OCI-LY3 (cell line): ENCODE measurements at regions not wholly inside any gene's neighbourhood (a gene's known extent, or its start where the extent isn't known, plus 50 kb on each side); places are given as distances from the start of the nearest gene placed in this dataset.

Source experiments
- H2AFZ ChIP-seq: fragments of 200-600, 300-600 bp; shearing (Covaris generic); 2 replicates; pipeline ENCODE4 v1.6.0; 2014; ENCODE audit warnings: antibody characterized with exemption, low read depth, low read length
- H3K27ac ChIP-seq: fragments of 200-600, 300-600 bp; sonication (generic); 2 replicates; pipeline ENCODE4 v1.5.1; 2014; ENCODE audit warnings: mild to moderate bottlenecking, low read length, moderate library complexity, mixed read lengths
- H3K27me3 ChIP-seq: fragments of 200-600, 300-600 bp; sonication (generic); 2 replicates; pipeline ENCODE4 v1.6.1; 2014; ENCODE audit warnings: low read depth, low read length, mixed read lengths
- H3K36me3 ChIP-seq: fragments of 200-600, 300-600 bp; sonication (generic); replicated peaks from 2 replicates; pipeline ENCODE3; 2014; ENCODE audit warnings: low read depth, low read length, mixed read lengths
- H3K4me1 ChIP-seq: fragments of 300-600, 200-600 bp; sonication (generic); 2 replicates; pipeline ENCODE4 v1.6.1; 2014; ENCODE audit warnings: low read length, mixed read lengths
- H3K4me2 ChIP-seq: fragments of 200-600, 300-600 bp; sonication (generic); 2 replicates; pipeline ENCODE4 v1.6.1; 2014; ENCODE audit warnings: low read length, mixed read lengths
- H3K4me3 ChIP-seq: fragments of 300-600, 200-600 bp; sonication (generic); 2 replicates; pipeline ENCODE4 v1.5.1; 2014; ENCODE audit warnings: antibody characterized with exemption, mild to moderate bottlenecking, low read length, moderate library complexity
- H3K79me2 ChIP-seq: fragments of 300-600, 200-600 bp; shearing (Covaris generic); 2 replicates; pipeline ENCODE4 v1.6.1; 2014; ENCODE audit warnings: mild to moderate bottlenecking, low read length, mixed read lengths
- H3K9ac ChIP-seq: fragments of 300-600, 200-600 bp; shearing (Covaris generic); 2 replicates; pipeline ENCODE4 v1.6.0; 2014; ENCODE audit warnings: mild to moderate bottlenecking, low read length, moderate library complexity
- H3K9me3 ChIP-seq: fragments of 200-600, 300-600 bp; shearing (Covaris generic); 2 replicates; pipeline ENCODE4 v1.6.1; 2014; ENCODE audit warnings: low read length, mixed read lengths; ENCODE audit not compliant: insufficient read depth
- H4K20me1 ChIP-seq: fragments of 200-600, 300-600 bp; sonication (generic); 2 replicates; pipeline ENCODE4 v1.6.1; 2016; ENCODE audit warnings: low read length, mixed read lengths; ENCODE audit not compliant: insufficient read depth
- CTCF ChIP-seq: fragments of 200-600, 300-600 bp; sonication (generic); IDR thresholded peaks from 2 replicates; pipeline ENCODE4 v1.5.1; 2014; ENCODE audit warnings: antibody characterized with exemption, low read length, low read depth
- EZH2phosphoT487 ChIP-seq: fragments of 200-600 bp; shearing (Covaris generic); IDR thresholded peaks from 2 replicates; pipeline ENCODE4 v1.6.1; 2018; ENCODE audit warnings: antibody characterized with exemption, mixed run types, low read depth

GRCh38 chr5:87122151-87122977, 145.3 kb upstream of the RASA1 start:
- no peak overlapping the region for H2AFZ ChIP-seq
- peaks cover 53% of the 10 kb centered on the region for H3K4me1 ChIP-seq
- peak overlapping the region; percentile 56; the same call in 1 of the 2 replicates for H3K4me3 ChIP-seq
- no peaks in the 10 kb centered on the region for H3K79me2 ChIP-seq
- no peaks in the 10 kb centered on the region for H3K36me3 ChIP-seq
- H3K4me2 ChIP-seq: peak overlapping the region; percentile 69
- H3K9ac ChIP-seq: peak overlapping the region; percentile 41; the same call in 1 of the 2 replicates
- H3K27me3 ChIP-seq: no peaks in the 10 kb centered on the region
- TF ChIP-seq CTCF (no peak), EZH2phosphoT487 (no peak)
- peak overlapping the region; percentile 81 for H3K27ac ChIP-seq
- H4K20me1 ChIP-seq: no peaks in the 10 kb centered on the region
- H3K9me3 ChIP-seq: no peaks in the 10 kb centered on the region

GRCh38 chr5:87125766-87126165, 141.9 kb upstream of the RASA1 start:
- H2AFZ ChIP-seq: no peak overlapping the region
- no peak overlapping the region for H3K27ac ChIP-seq
- no peak overlapping the region for H3K9ac ChIP-seq
- H3K4me1 ChIP-seq: peaks cover 32% of the 10 kb centered on the region
- TF ChIP-seq CTCF (no peak), EZH2phosphoT487 (no peak)
- no peaks in the 10 kb centered on the region for H3K9me3 ChIP-seq
- no peaks in the 10 kb centered on the region for H3K36me3 ChIP-seq
- no peak overlapping the region for H3K4me2 ChIP-seq
- H3K27me3 ChIP-seq: no peaks in the 10 kb centered on the region
- no peaks in the 10 kb centered on the region for H4K20me1 ChIP-seq
- H3K79me2 ChIP-seq: no peaks in the 10 kb centered on the region
- H3K4me3 ChIP-seq: no peak overlapping the region

- H3K27me3 ChIP-seq: no peaks in the 10 kb centered on the region
- H2AFZ ChIP-seq: no peak overlapping the region
- no peaks in the 10 kb centered on the region for H4K20me1 ChIP-seq
- no peak for TF ChIP-seq EZH2phosphoT487
- TF ChIP-seq CTCF: no peak
- H3K4me1 ChIP-seq: peaks cover 21% of the 10 kb centered on the region
- H3K79me2 ChIP-seq: no peaks in the 10 kb centered on the region
- no peak overlapping the region for H3K4me3 ChIP-seq
- H3K27ac ChIP-seq: no peak overlapping the region
- H3K9me3 ChIP-seq: no peaks in the 10 kb centered on the region
- no peak overlapping the region for H3K9ac ChIP-seq
- no peak overlapping the region for H3K4me2 ChIP-seq
- no peaks in the 10 kb centered on the region for H3K36me3 ChIP-seq
These were observed 140.8 kb upstream of the RASA1 start for GRCh38 chr5:87126869-87127268.

- H2AFZ ChIP-seq: no peak overlapping the region
- H3K4me1 ChIP-seq: peaks cover 15% of the 10 kb centered on the region
- no peaks in the 10 kb centered on the region for H3K79me2 ChIP-seq
- no peaks in the 10 kb centered on the region for H3K36me3 ChIP-seq
- no peaks in the 10 kb centered on the region for H3K27me3 ChIP-seq
- H3K9me3 ChIP-seq: no peaks in the 10 kb centered on the region
- H3K9ac ChIP-seq: no peak overlapping the region
- TF ChIP-seq CTCF: no peak
- no peak for TF ChIP-seq EZH2phosphoT487
- H3K27ac ChIP-seq: no peak overlapping the region
- no peaks in the 10 kb centered on the region for H4K20me1 ChIP-seq
- no peak overlapping the region for H3K4me2 ChIP-seq
- no peak overlapping the region for H3K4me3 ChIP-seq
These were observed 140.3 kb upstream of the RASA1 start for GRCh38 chr5:87127426-87127825.
